GM19397 (cell line): ENCODE measurements at regions not wholly inside any gene's neighbourhood (a gene's known extent, or its start where the extent isn't known, plus 50 kb on each side); places are given as distances from the start of the nearest gene placed in this dataset.
"Not testable (repeated sequence)": the region's sequence is repeated elsewhere in the genome, so short reads cannot be mapped to it uniquely, and the experiment has no call there.

Experiments used
- ATAC-seq: cut with Tn5 transposase; IDR thresholded peaks from one replicate; pipeline ENCODE4 v1.9.1; 2021; ENCODE audit warnings: mild to moderate bottlenecking, moderate library complexity; ENCODE audit not compliant: unreplicated experiment

DNA sequence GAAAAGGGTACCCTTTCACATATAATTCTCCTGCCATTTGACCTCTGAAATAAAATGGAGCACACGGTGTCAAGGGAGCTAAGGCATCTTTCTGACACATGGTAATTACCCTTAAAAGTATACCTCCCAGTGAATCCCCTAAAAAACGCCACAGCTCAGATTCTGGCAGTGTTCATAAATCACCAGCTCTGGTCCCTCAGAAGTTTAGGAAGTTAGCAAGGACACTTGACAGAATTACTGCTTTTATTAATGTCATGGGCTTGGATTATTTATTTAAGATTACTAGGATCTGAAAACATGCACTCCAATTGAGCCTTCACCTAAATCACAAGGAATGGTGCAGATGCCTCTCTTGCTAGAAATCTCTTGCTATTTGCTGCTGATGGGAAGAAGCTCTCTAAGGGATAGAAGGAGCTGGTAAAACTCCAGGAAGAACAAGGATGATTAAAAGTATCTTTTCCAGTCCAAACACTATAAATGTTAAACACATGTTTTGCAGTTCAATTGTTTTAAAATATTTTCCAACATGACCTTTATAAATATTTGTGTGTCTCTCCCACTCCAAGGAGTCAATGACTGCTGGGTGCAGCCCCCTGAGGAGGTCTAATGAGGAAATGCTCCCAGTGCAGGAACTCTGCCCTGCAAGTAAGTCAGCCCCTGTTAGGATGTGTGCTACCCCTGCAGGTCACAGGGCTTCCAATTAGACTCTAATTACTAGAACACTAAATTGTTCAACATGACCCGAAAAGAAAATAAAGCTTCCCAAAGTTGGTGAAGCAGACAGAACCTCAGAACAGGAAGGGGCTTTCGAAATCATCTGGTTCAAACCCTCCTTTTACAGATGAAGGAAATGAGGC is 230.3 kb downstream of the TFAP2A start:
- ATAC-seq: no peak

DNA sequence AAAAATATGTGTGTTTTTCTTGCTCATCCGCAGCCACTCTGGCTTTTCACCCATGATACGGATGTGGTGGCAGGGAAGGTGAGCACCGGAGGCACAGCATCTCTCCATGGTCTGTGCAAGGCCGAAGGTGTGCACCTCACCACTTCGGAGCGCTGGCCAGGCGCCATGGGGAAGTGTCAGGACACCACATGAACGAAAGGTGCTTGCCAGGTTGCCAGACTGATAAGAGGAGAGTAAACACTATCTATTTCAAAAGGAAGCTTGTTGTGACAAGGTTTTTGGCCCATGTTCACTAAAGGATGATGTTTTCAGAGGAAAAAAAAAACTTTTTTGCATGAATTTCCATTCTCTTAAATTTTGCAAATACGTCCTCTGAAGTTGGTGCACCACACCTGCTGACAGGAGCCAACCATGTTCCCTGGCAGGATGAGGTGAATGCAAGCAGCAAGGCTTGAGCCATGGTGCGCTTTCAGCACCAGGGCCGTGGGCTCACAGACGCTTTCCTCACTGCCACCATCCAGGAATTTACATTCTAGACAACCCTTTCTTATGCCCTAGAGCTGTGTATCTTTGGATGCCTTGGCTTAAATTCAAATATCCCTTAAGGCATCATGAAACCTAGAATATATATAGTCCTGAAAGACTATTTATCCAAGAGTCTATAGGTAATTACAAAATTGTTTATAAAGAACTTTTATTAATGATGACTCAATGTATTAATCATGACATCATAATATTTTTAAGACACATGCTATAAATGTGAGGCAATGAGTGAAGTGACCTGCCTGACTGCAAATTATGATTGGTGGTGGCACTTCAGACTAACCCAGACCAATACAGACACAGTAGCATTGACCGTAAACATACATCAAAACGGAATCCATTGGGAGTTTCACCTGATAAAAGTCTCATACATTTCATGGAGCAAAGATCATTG is 234.5 kb downstream of the TFAP2A start:
- ATAC-seq: no peak

DNA sequence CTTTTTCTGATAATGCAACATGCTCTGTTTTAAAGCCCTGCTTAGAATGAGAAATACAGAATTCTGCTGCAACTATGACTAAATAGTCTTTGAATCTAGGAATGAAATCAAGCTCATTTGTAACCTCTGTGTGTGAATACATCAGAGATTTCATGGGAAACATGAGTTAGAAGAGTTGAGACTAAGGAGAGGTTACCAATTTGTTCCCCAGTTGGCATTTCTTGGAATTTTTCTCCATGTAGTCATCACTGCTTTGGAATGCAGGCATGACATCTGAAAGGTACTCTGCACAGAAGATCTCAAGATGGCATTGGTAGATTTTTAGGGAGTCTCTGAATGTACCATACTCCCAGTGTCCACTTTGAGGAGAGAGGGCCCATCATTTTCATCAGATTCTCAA is 237.2 kb downstream of the TFAP2A start:
- ATAC-seq: no peak

DNA sequence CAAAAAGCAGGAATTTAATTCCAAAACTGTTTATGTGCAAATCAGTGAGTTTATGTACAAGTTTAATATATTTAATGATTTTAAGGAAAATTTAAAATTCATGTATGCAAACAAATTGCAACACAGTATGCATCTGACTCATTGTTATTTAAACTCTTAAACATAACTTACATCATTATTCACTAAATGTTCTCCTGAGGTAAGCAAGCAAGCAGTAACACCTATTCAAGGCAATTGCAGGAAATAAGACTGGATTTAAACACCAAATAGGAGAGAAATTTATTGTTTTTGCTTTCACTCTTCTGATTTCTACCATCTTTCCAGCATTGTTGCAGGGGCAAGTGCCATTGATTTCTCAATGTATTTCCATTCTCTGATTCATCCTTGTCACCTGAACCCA is 239.5 kb downstream of the TFAP2A start:
- ATAC-seq: no peak

DNA sequence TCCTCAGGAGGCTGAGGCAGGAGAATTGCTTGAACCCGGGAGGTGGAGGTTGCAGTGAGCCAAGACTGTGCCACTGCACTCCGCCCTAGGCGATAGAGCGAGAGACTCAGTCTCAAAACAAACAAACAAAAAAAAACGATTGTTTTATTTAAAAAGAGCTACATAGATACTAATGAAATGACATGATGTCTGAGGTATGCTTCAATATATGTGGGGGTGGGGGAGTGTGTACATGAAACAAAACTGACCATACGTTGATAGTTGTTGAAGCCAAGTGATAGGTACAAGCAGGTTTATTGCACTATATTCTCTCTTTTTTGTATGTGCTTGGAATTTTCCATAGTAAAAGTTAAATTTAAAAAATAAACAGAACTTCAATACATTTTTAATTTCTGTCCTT is 240.1 kb downstream of the TFAP2A start:
- no peak for ATAC-seq

DNA sequence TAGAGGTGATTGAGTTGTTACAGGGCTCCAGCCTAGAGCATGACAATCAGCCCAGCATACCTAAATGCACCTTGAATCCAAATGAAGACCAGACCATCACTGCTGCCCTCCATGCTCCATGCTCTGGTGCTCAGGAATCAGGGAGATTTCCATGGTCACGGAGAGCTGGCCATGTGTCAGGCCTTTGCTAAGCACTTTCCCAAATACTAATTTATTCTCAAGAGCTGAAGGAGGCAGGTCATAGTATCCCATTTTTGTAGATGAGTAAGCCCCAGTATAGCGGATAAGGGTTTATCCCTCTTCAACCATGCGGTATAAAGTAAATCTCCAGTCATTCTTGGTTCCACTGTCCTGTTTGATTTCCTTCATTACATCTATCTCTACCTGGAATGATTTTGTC is 240.8 kb downstream of the TFAP2A start:
- ATAC-seq: no peak

DNA sequence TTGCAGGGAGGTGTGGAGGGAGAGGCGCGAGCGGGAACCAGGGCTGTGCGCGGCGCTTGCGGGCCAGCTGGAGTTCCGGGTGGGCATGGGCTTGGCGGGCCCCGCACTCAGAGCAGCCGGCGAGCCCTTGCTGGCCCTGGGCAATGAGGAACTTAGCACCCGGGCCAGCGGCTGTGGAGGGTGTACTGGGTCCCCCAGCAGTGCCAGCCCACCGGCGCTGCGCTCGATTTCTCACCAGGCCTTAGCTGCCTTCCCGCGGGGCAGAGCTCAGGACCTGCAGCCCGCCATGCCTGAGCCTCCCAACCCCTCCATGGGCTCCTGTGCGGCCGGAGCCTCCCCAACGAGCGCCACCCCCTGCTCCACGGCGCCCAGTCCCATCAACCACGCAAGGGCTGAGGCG is 243.2 kb downstream of the TFAP2A start:
- not testable (repeated sequence) for ATAC-seq

DNA sequence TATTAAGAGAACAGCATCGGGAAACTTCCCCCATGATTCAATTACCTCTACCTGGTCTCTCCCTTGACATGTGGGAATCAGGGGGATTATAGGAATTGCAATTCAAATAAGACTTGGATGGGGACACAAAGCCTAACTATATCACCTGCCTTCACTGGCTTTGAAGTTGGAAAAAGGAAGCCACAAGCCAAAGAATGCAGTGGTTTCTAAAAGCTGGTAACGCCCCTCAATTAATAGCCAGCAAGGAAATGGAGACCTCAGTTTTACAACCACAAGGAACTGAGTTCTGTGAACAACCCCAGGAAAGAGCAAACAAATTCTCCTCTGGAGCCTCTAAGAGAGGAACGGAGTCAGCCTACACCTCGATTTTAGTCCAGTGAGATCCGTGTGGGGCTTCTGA is 244.1 kb downstream of the TFAP2A start:
- no peak for ATAC-seq

DNA sequence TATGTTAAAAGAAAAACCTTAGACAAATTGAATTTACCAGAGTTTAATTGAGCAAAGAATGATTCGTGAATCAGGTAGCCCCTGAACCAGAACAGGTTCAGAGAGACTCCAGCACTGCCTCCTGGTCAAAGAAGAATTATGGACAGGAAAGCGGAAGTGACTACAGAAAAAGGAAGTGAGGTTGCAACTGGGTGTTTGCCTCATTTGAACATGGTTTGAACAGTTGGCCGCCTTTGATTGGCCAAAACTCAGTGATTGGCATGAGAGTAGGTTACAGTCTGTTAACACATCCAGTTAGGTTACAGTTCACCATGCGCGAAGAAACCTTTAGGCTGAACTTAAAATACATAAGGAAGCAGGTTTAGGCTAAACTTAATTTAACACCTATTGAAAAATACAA is 248.8 kb downstream of the TFAP2A start:
- ATAC-seq: no peak

DNA sequence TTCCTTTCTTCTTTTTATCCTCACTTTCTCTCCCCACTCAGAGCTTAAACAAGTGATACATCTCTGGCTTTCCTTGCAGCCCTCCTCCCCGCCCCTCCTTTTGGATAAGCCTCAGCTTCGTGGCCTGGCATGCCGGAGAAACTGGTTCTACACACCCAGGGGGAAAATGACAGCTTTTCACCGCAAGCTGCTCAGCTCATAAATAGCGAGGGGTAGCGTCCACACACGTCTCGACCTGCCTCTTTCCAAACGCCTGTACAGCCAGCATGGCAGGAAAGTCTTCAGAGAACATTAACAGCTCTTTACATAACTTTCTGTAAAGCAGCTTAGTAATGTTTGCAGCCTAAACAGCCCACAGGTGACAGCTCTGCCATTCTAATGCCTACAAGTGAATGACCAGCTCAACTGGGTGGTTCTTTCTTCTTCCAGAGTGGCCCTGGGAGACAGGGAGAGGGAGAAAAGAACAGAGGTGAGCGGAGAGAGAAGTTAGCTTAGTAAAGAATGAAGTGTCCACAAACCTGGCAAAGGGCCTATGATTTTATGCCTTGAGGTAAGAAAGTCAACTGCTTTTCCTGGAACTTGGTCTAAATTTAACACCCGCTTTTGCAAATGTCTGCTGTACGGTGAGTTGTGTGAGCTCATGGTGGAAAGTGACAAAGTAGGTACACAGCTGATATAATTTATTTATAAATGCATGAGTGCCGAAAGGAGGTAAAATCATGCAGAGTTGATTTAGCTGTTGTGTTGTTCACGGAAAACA is 251.5 kb downstream of the TFAP2A start:
- ATAC-seq: no peak

DNA sequence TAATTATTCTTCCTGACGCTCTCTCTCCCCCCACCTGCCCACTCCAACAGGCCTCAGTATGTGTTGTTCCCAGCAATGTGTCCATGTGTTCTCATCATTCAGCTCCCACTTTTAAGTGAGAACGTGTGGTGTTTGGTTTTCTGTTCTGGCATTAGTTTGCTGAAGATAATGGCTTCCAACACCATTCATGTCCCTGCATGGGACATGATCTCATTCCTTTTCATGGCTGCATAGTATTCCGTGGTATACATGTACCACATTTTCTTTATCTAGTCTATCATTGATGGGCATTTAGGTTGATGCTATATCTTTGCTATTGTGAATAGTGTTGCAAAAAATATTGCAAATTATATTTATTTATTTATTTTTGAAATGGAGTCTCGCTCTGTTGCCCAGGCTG is 258.0 kb downstream of the TFAP2A start:
- no peak for ATAC-seq

DNA sequence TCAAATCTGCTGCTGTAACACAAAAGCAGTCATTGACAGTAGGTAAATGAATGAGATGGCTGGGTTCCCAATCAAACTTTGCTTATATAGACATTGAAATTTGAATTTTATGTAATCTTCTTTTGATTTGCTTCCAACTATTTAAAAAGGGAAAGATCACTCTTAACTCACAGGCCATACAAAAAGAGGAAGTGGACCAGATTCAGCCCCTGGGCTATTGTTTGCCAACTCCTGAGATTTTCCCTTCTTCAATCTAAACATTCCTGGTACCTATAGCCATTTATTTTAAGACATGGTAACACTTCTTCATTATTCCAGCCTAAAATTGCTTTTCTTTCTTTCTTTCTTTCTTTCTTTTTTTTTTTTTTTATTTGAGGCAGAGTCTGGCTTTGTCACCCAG is 260.6 kb downstream of the TFAP2A start:
- no peak for ATAC-seq

DNA sequence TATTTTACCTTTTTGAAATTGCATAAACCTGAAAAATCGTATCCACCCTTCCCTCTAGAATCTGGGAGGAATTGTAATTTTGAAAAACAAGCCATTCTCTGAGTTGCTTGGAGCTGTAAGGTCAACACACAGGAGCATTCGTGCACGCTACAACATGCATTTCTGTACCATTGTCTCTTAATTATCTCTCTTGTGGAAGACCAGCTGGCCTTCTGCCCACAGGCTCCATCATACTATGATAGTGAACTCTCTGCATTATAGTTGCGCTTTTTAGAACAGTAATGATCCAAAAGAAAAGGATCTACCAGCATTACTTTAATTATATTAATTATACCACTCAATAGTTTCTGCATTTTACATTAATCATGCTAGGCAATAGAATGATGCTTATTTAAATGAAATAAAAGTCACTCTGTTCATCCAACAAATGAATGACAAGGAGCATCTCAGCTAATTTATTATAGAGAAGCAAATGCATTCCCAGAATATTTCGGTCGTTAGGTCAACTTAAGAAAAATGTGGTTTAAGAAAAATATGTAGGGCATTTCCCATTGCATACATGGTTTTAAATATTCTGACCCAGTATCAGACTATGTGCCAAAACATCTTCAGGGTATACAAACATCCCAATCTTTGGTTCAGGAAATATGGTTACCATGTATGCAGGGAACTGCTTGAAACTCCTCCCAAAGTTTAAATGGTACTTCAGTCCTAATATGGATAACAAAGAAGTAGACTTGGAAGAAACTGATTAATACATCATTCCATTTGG is 263.5 kb downstream of the TFAP2A start:
- ATAC-seq: no peak

DNA sequence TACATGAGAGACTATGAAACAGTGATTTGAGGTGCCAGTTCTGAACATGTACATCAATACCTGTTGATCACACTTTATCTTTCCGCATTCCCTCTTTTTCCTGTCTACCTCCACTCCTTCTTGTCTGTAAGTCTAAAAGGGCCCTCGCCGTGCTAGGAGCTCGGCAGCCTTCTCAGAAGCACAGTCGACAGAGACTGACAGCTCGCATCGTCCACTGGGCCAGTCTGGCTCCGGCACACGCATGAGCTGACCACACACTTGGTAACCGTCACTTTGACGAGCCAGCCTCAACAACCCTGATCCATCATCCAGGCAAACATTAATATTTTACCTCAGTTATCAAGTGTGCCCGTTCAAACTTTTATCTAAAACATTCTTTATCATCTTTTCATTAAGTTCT is 265.3 kb downstream of the TFAP2A start:
- no peak for ATAC-seq

DNA sequence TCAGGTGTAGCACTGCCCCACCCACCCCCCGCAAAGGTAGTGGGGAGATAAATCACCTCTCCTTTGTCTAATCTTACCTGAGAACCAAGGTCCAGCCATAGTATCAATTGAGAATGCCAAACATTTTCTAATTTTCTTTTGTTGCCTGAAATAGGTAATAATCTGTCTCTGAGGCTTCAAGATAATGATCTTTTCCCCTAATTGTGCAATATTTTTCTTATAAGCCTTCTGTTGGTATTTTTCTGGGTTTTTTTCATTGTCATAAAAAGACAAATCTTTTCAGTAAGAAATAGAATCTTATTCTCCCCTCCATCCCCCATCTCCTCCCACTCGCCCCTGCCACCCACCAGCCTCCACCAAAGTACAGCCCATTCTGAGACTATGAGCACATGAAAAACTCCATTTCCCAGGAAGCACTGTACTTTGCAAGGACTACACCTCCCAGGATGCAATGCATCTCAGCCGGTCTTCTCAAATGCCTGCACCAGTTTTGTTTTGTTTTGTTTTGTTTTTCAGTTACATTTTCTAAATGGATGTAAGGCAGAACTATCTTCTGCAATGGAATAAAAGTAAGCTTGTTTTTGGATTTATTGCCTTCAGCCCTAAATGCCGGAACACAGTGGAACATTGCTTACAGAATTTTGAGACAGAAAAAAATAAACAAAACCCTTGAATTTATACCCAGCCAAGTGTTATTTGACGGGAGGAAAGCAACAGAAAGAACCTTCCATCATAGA is 268.0 kb downstream of the TFAP2A start:
- peak; percentile 88 for ATAC-seq

DNA sequence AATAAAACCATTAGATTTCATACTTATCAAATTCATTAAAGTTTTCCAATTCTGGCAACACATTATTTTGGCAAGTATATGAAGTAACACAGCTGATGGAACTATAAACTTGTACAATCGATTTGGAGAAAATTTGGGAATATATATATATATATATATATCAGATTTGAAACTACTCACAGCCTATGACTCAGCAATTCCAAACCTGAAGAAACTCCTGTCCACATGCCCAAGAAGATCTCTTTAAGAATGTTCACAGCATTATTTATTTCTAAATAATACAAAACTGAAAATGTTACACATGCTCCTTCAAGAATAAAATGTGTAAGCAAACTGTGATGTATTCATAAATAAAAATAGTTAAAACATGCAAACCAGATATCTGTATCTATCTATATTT is 270.1 kb downstream of the TFAP2A start:
- ATAC-seq: no peak

DNA sequence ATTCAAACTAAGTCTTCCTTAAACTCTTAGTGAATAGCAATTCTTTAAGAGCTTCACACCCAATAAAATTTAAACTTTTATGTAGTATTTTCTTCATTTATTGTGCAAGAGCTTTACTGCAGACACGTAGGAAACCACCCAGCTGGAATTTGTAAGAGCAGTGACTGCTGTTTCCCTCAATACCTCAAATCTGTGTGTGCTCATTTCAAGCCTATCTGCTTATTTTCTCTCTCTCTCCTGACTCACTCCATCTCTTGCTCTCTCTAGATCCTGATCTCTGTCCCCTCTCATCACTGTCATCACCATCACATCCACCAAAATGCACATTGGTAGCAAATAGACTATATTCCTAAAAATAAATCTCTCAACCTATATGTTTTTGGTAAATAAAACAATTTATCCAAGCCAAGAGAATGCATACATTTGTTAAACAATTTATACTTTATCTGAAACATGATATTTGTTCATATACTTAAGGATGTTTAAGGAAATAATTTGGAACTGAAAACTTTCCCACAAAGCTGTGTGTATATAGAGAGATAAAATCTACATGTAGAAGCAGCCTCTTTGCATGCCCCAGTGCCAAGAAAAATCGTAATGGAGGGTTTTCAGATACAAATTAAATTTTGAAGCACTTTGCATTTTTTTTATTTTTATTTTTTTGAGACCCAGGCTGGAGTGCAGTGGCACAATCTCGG is 273.0 kb downstream of the TFAP2A start:
- no peak for ATAC-seq

DNA sequence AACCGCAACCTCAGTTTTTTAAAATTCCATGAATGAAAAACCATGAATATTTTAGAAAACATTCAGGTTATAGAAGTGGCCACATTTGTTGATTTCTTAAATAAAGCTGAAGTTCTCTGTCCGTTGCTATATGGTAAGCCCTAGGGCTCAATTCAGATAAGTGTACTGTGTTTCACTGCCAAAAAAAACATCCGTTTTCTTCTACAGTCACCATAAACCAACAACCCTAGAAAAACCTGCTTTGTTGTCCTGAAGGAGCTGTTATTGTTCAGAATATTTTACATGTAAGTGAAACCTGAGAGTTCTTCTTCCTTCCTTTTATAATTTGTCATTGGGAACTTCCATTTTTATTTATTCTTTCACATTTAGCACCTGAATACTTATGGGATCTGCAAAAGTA is 274.1 kb downstream of the TFAP2A start:
- no peak for ATAC-seq

DNA sequence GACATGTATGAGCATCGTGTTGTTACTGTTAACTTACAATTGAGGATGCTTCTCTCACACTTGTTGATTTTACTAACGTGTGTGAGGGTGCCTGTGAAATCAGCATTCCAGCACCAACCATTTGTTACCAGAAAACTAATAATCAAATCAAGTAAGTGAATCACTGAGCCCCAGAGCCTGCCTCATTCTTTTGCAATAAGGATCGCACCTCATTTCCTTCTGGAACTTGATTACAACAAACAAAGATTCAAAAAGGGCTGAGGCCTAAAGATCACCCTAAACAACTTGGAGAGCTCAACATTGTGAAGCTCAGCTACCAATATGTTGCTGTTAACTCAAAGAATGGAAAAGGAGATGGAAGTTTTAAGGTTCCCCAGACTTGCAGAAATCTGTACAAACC is 274.7 kb downstream of the TFAP2A start:
- ATAC-seq: no peak
